SK-N-SH treated with all-trans-retinoic acid at 6 μM for 48 hours (cell line): ENCODE measurements at regions not wholly inside any gene's neighbourhood (a gene's known extent, or its start where the extent isn't known, plus 50 kb on each side); places are given as distances from the start of the nearest gene placed in this dataset.

Experiments used
- ATAC-seq: fragments of 200-7000 bp; cut with Tn5 transposase; 3 replicates; pipeline ENCODE4 v1.9.1; 2020; ENCODE audit warnings: mild to moderate bottlenecking, moderate library complexity
- ARNTL ChIP-seq: fragments of 450-650 bp; formaldehyde crosslinking; IDR thresholded peaks from 2 replicates; pipeline ENCODE4 v1.5.0; 2020; ENCODE audit warnings: low read depth, mild to moderate bottlenecking, moderate library complexity, borderline replicate concordance
- BACH2 ChIP-seq: fragments of 250-450 bp; sonication (Bioruptor Pico); IDR thresholded peaks from 2 replicates; pipeline ENCODE4 v1.9.0; 2021; ENCODE audit warnings: mild to moderate bottlenecking, borderline replicate concordance
- CSDC2 ChIP-seq: fragments of 250-450 bp; sonication (Bioruptor Pico); IDR thresholded peaks from 2 replicates; pipeline ENCODE4 v1.5.0; 2020; ENCODE audit warnings: mild to moderate bottlenecking, moderate library complexity
- ESRRG ChIP-seq: fragments of 250-450 bp; sonication (Bioruptor Pico); IDR thresholded peaks from 2 replicates; pipeline ENCODE4 v1.6.1; 2021; ENCODE audit warnings: mild to moderate bottlenecking
- GLIS3 ChIP-seq: fragments of 250-450 bp; sonication (Bioruptor Pico); IDR thresholded peaks from 2 replicates; pipeline ENCODE4 v1.5.0; 2020; ENCODE audit warnings: mild to moderate bottlenecking, moderate library complexity
- ISL1 ChIP-seq: fragments of 250-450 bp; sonication (Bioruptor Pico); IDR thresholded peaks from 2 replicates; pipeline ENCODE4 v2.1.2; 2022; ENCODE audit warnings: mild to moderate bottlenecking, moderate library complexity
- OSR1 ChIP-seq: fragments of 250-450 bp; sonication (Bioruptor Pico); IDR thresholded peaks from 2 replicates; pipeline ENCODE4 v1.8.0; 2022; ENCODE audit warnings: moderate library complexity, mild to moderate bottlenecking, inconsistent platforms
- PPARA ChIP-seq: fragments of 250-450 bp; sonication (Bioruptor Pico); IDR thresholded peaks from 2 replicates; pipeline ENCODE4 v1.5.0; 2020; ENCODE audit warnings: mild to moderate bottlenecking, borderline replicate concordance
- SNAI2 ChIP-seq: fragments of 250-450 bp; sonication (Bioruptor Pico); IDR thresholded peaks from 2 replicates; pipeline ENCODE4 v1.5.0; 2020; ENCODE audit warnings: mild to moderate bottlenecking, moderate library complexity
- TCF4 ChIP-seq: fragments of 250-450 bp; sonication (Bioruptor Pico); IDR thresholded peaks from 2 replicates; pipeline ENCODE4 v1.8.0; 2021; ENCODE audit warnings: mild to moderate bottlenecking, moderate library complexity, borderline replicate concordance
- TOX ChIP-seq: fragments of 250-450 bp; sonication (Bioruptor Pico); IDR thresholded peaks from 2 replicates; pipeline ENCODE4 v1.8.0; 2021; ENCODE audit warnings: mild to moderate bottlenecking, moderate library complexity, borderline replicate concordance
- ZC3H10 ChIP-seq: fragments of 250-450 bp; sonication (Bioruptor Pico); IDR thresholded peaks from 2 replicates; pipeline ENCODE4 v1.5.1; 2021; ENCODE audit warnings: mild to moderate bottlenecking, moderate library complexity
- ZFP3 ChIP-seq: fragments of 250-450 bp; sonication (Bioruptor Pico); IDR thresholded peaks from 2 replicates; pipeline ENCODE4 v1.5.0; 2020; ENCODE audit warnings: mild to moderate bottlenecking, moderate library complexity
- ZFP30 ChIP-seq: fragments of 450-650 bp; formaldehyde crosslinking; IDR thresholded peaks from 2 replicates; pipeline ENCODE4 v1.5.0; 2022; ENCODE audit warnings: mild to moderate bottlenecking, moderate library complexity
- ZNF565 ChIP-seq: fragments of 450-650 bp; formaldehyde crosslinking; conservative IDR thresholded peaks from 2 replicates; pipeline ENCODE4 v1.5.0; 2020; ENCODE audit warnings: low read depth, mild to moderate bottlenecking, moderate library complexity
- ZNF70 ChIP-seq: fragments of 450-650 bp; formaldehyde crosslinking; IDR thresholded peaks from 2 replicates; pipeline ENCODE4 v1.5.0; 2020; ENCODE audit warnings: mild to moderate bottlenecking, moderate library complexity
- ZNF8 ChIP-seq: fragments of 450-650 bp; formaldehyde crosslinking; IDR thresholded peaks from 2 replicates; pipeline ENCODE4 v1.5.0; 2020; ENCODE audit warnings: mild to moderate bottlenecking, moderate library complexity
- TF ChIP-seq, protein P1 (sequence below): fragments of 250-450 bp; sonication (Bioruptor Pico); IDR thresholded peaks from 2 replicates; pipeline ENCODE4 v1.8.0; 2021; ENCODE audit warnings: low read depth, mild to moderate bottlenecking, moderate library complexity, borderline replicate concordance
- TF ChIP-seq, protein P2 (sequence below): fragments of 250-450 bp; sonication (Bioruptor Pico); IDR thresholded peaks from 2 replicates; pipeline ENCODE4 v1.8.0; 2020; ENCODE audit warnings: mild to moderate bottlenecking, moderate library complexity, borderline replicate concordance
- TF ChIP-seq, protein P3 (sequence below): fragments of 250-450 bp; sonication (Bioruptor Pico); IDR thresholded peaks from 2 replicates; pipeline ENCODE4 v1.5.0; 2020; ENCODE audit warnings: mild to moderate bottlenecking, moderate library complexity
- TF ChIP-seq, protein P4 (sequence below): fragments of 250-450 bp; sonication (Bioruptor Pico); IDR thresholded peaks from 2 replicates; pipeline ENCODE4 v1.5.1; 2021; ENCODE audit warnings: mild to moderate bottlenecking, moderate library complexity
- TF ChIP-seq, protein P5 (sequence below): fragments of 250-450 bp; sonication (Bioruptor Pico); IDR thresholded peaks from 2 replicates; pipeline ENCODE4 v1.5.1; 2020; ENCODE audit warnings: low read depth, mild to moderate bottlenecking, moderate library complexity

DNA sequence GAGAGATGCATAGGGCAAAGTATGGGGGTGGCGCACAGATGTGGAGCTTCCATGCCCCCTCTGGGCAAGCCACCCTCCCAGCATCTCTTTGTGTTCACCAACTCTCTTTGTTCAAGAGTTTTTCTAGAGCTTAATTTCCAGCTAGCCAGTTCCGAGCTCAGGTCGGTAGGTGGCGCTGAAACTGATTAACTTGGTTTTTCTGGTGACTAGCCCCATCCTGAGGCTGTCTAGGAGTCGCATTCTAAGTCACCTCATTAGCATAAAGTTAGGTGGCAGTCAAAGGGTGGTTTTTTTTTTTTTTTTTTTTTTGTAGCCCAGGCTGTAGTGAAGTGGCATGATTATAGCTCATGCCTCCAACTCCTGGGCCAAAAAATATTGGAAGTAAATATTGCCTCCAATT is 476.4 kb downstream of the KDM4C start (continued):
- TF ChIP-seq, protein P1, sequence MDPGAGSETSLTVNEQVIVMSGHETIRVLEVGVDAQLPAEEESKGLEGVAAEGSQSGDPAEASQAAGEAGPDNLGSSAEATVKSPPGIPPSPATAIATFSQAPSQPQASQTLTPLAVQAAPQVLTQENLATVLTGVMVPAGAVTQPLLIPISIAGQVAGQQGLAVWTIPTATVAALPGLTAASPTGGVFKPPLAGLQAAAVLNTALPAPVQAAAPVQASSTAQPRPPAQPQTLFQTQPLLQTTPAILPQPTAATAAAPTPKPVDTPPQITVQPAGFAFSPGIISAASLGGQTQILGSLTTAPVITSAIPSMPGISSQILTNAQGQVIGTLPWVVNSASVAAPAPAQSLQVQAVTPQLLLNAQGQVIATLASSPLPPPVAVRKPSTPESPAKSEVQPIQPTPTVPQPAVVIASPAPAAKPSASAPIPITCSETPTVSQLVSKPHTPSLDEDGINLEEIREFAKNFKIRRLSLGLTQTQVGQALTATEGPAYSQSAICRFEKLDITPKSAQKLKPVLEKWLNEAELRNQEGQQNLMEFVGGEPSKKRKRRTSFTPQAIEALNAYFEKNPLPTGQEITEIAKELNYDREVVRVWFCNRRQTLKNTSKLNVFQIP = no peak
- no peak for TF ChIP-seq ESRRG
- no peak for TF ChIP-seq ARNTL (CRISPR knock-in tag)
- TF ChIP-seq SNAI2 (CRISPR knock-in tag) = no peak
- TF ChIP-seq, protein P2, sequence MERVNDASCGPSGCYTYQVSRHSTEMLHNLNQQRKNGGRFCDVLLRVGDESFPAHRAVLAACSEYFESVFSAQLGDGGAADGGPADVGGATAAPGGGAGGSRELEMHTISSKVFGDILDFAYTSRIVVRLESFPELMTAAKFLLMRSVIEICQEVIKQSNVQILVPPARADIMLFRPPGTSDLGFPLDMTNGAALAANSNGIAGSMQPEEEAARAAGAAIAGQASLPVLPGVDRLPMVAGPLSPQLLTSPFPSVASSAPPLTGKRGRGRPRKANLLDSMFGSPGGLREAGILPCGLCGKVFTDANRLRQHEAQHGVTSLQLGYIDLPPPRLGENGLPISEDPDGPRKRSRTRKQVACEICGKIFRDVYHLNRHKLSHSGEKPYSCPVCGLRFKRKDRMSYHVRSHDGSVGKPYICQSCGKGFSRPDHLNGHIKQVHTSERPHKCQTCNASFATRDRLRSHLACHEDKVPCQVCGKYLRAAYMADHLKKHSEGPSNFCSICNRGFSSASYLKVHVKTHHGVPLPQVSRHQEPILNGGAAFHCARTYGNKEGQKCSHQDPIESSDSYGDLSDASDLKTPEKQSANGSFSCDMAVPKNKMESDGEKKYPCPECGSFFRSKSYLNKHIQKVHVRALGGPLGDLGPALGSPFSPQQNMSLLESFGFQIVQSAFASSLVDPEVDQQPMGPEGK = no peak
- TF ChIP-seq CSDC2 (CRISPR knock-in tag) = no peak
- TF ChIP-seq, all 23 proteins: peak for 0

DNA sequence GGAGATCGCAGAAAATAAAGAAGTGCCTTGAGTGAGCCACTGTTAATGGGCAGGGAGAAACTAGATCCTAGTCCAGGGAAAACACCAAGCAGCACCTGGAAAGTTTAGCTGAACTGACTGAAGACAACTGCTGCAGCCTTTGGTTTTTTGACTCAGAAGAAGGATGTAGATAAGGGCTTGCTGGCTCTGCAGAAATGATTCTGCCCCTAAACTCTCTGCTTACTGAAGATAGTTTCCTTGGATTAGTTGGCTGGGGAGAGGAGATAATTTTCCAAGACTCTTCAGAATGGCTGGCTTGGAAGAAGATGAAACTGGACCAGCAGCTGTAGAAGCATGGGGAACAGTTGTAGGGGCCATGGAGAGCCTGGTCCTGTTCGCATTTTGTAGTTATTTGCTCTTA is 471.8 kb downstream of the KDM4C start:
- no peak for ATAC-seq
- TF ChIP-seq PPARA (CRISPR knock-in tag) (no peak), TOX (CRISPR knock-in tag) (no peak), SNAI2 (CRISPR knock-in tag) (no peak), ZNF70 (CRISPR knock-in tag) (no peak), ESRRG (no peak), GLIS3 (CRISPR knock-in tag) (no peak), ZC3H10 (CRISPR knock-in tag) (no peak), ZNF8 (CRISPR knock-in tag) (no peak), ZFP30 (no peak), BACH2 (no peak), ARNTL (CRISPR knock-in tag) (no peak), ZFP3 (CRISPR knock-in tag) (no peak), ISL1 (CRISPR knock-in tag) (no peak), OSR1 (no peak), ZNF565 (CRISPR knock-in tag) (no peak)
- TF ChIP-seq, protein P3, sequence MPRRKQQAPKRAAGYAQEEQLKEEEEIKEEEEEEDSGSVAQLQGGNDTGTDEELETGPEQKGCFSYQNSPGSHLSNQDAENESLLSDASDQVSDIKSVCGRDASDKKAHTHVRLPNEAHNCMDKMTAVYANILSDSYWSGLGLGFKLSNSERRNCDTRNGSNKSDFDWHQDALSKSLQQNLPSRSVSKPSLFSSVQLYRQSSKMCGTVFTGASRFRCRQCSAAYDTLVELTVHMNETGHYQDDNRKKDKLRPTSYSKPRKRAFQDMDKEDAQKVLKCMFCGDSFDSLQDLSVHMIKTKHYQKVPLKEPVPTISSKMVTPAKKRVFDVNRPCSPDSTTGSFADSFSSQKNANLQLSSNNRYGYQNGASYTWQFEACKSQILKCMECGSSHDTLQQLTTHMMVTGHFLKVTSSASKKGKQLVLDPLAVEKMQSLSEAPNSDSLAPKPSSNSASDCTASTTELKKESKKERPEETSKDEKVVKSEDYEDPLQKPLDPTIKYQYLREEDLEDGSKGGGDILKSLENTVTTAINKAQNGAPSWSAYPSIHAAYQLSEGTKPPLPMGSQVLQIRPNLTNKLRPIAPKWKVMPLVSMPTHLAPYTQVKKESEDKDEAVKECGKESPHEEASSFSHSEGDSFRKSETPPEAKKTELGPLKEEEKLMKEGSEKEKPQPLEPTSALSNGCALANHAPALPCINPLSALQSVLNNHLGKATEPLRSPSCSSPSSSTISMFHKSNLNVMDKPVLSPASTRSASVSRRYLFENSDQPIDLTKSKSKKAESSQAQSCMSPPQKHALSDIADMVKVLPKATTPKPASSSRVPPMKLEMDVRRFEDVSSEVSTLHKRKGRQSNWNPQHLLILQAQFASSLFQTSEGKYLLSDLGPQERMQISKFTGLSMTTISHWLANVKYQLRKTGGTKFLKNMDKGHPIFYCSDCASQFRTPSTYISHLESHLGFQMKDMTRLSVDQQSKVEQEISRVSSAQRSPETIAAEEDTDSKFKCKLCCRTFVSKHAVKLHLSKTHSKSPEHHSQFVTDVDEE (CRISPR knock-in tag) = no peak
- TF ChIP-seq, protein P4, sequence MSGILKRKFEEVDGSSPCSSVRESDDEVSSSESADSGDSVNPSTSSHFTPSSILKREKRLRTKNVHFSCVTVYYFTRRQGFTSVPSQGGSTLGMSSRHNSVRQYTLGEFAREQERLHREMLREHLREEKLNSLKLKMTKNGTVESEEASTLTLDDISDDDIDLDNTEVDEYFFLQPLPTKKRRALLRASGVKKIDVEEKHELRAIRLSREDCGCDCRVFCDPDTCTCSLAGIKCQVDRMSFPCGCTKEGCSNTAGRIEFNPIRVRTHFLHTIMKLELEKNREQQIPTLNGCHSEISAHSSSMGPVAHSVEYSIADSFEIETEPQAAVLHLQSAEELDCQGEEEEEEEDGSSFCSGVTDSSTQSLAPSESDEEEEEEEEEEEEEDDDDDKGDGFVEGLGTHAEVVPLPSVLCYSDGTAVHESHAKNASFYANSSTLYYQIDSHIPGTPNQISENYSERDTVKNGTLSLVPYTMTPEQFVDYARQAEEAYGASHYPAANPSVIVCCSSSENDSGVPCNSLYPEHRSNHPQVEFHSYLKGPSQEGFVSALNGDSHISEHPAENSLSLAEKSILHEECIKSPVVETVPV (CRISPR knock-in tag) = no peak
- TF ChIP-seq, protein P2 = no peak
- TF ChIP-seq, protein P5, sequence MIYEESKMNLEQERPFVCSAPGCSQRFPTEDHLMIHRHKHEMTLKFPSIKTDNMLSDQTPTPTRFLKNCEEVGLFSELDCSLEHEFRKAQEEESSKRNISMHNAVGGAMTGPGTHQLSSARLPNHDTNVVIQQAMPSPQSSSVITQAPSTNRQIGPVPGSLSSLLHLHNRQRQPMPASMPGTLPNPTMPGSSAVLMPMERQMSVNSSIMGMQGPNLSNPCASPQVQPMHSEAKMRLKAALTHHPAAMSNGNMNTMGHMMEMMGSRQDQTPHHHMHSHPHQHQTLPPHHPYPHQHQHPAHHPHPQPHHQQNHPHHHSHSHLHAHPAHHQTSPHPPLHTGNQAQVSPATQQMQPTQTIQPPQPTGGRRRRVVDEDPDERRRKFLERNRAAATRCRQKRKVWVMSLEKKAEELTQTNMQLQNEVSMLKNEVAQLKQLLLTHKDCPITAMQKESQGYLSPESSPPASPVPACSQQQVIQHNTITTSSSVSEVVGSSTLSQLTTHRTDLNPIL (CRISPR knock-in tag) = no peak

DNA sequence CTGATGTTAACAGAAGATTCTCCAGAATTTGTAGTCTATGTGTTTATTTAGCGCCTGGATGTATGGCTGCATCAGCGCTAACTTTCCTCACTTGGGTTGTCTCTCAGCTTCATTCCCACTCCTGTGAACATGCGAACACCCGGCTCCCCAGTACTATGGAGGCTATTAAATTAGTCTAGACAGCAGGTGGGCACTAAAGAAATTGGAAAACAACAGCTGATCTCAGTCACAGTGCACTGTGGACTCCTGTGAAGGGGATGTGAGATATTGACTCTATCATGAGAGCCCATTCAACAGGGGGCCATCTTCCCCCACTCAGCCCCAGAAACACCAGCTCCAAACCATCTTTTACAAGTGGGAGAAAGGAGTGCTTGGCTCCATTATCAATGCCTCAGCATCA is 471.0 kb downstream of the KDM4C start:
- ATAC-seq = no peak
- no peak for TF ChIP-seq ZNF8 (CRISPR knock-in tag)
- TF ChIP-seq CSDC2 (CRISPR knock-in tag) = no peak
- TF ChIP-seq PPARA (CRISPR knock-in tag) = no peak
- TF ChIP-seq, protein P2 = no peak
- no peak for TF ChIP-seq OSR1
- no peak for TF ChIP-seq TCF4 (CRISPR knock-in tag)
- TF ChIP-seq, protein P1 = no peak
